Astrocyte (in vitro differentiated cells and primary cell): ENCODE measurements at regions not wholly inside any gene's neighbourhood (a gene's known extent, or its start where the extent isn't known, plus 50 kb on each side); places are given as distances from the start of the nearest gene placed in this dataset.
A peak's percentile ranks its signal among the peaks of the same experiment; 100 is the strongest.

Experiments
- DNase-seq: peaks from one replicate; pipeline ENCODE4 v3.0.0-alpha.2; 2010; ENCODE audit warnings: low read depth
- FAIRE-seq: peaks from 2 replicates; lab custom pipeline; 2011; peaks lifted over from hg19 to GRCh38; lab: Jason Lieb, UNC
- H2AFZ ChIP-seq: 2 replicates; pipeline ENCODE4 v1.6.0; 2012; ENCODE audit warnings: low read depth, low read length, inconsistent platforms
- H3K27ac ChIP-seq: 2 replicates; pipeline ENCODE4 v1.5.1; 2011; ENCODE audit warnings: low read depth, low read length, inconsistent platforms
- H3K27me3 ChIP-seq: 2 replicates; pipeline ENCODE4 v1.6.0; 2011; ENCODE audit warnings: low read length, inconsistent platforms; ENCODE audit not compliant: insufficient read depth
- H3K36me3 ChIP-seq: 2 replicates; pipeline ENCODE4 v1.5.1; 2011; ENCODE audit warnings: low read length, inconsistent platforms; ENCODE audit not compliant: insufficient read depth
- H3K4me1 ChIP-seq: 2 replicates; pipeline ENCODE4 v1.5.1; 2011; ENCODE audit warnings: low read length, inconsistent platforms; ENCODE audit not compliant: insufficient read depth
- H3K4me2 ChIP-seq: 2 replicates; pipeline ENCODE4 v1.6.0; 2012; ENCODE audit warnings: low read length, inconsistent platforms
- H3K4me3 ChIP-seq: 2 replicates; pipeline ENCODE4 v1.5.1; 2011; ENCODE audit warnings: low read depth, mild to moderate bottlenecking, low read length, inconsistent platforms; ENCODE audit not compliant: insufficient read depth
- H3K79me2 ChIP-seq: 2 replicates; pipeline ENCODE4 v1.6.0; 2012; ENCODE audit warnings: mild to moderate bottlenecking, low read length, inconsistent platforms; ENCODE audit not compliant: insufficient read depth
- H3K9ac ChIP-seq: 2 replicates; pipeline ENCODE4 v1.6.0; 2012; ENCODE audit warnings: mild to moderate bottlenecking, low read length, inconsistent platforms
- H3K9me3 ChIP-seq: 2 replicates; pipeline ENCODE4 v1.5.1; 2012; ENCODE audit warnings: low read depth, mild to moderate bottlenecking, low read length, inconsistent platforms; ENCODE audit not compliant: insufficient read depth
- H4K20me1 ChIP-seq: 2 replicates; pipeline ENCODE4 v1.6.0; 2012; ENCODE audit warnings: low read length, inconsistent platforms; ENCODE audit not compliant: insufficient read depth
- H3K27ac Mint-ChIP-seq: one replicate; pipeline ENCODE4 v1.8.0; 2021; ENCODE audit warnings: mild to moderate bottlenecking, mixed read lengths; ENCODE audit not compliant: unreplicated experiment
- H3K27me3 Mint-ChIP-seq: one replicate; pipeline ENCODE4 v1.8.0; 2021; ENCODE audit warnings: low read depth, mixed read lengths; ENCODE audit not compliant: unreplicated experiment
- H3K36me3 Mint-ChIP-seq: one replicate; pipeline ENCODE4 v1.8.0; 2021; ENCODE audit warnings: low read depth, mixed read lengths; ENCODE audit not compliant: unreplicated experiment
- H3K4me1 Mint-ChIP-seq: one replicate; pipeline ENCODE4 v1.8.0; 2021; ENCODE audit warnings: low read depth, mixed read lengths; ENCODE audit not compliant: unreplicated experiment
- H3K4me3 Mint-ChIP-seq: one replicate; pipeline ENCODE4 v1.8.0; 2021; ENCODE audit warnings: mild to moderate bottlenecking, moderate library complexity, mixed read lengths; ENCODE audit not compliant: unreplicated experiment
- H3K9me3 Mint-ChIP-seq: one replicate; pipeline ENCODE4 v1.8.0; 2021; ENCODE audit warnings: mild to moderate bottlenecking, mixed read lengths; ENCODE audit not compliant: unreplicated experiment
- CTCF ChIP-seq: IDR thresholded peaks from 2 replicates; pipeline ENCODE4 v1.5.1; 2011; ENCODE audit warnings: low read depth, mild to moderate bottlenecking, inconsistent platforms, low read length, moderate library complexity; ENCODE audit not compliant: insufficient read depth
- EZH2 ChIP-seq: IDR thresholded peaks from 2 replicates; pipeline ENCODE4 v1.6.1; 2012; ENCODE audit warnings: mild to moderate bottlenecking, low read length, inconsistent platforms; ENCODE audit not compliant: insufficient read depth

- Histone ChIP-seq H3K79me2 (no peaks in the 10 kb centered on the region), H3K27ac (no peak overlapping the region), H3K27me3 (peaks cover 16% of the 10 kb centered on the region), H3K4me3 (no peak overlapping the region), H3K9ac (no peak overlapping the region), H3K4me1 (peaks cover 15% of the 10 kb centered on the region), H3K4me2 (no peak overlapping the region), H3K36me3 (no peaks in the 10 kb centered on the region), H3K9me3 (no peaks in the 10 kb centered on the region), H4K20me1 (no peaks in the 10 kb centered on the region), H2AFZ (no peak overlapping the region)
- Mint-ChIP-seq H3K9me3 (peaks cover 16% of the 10 kb centered on the region), H3K36me3 (peaks cover 7% of the 10 kb centered on the region), H3K4me3 (no peak overlapping the region), H3K27me3 (peaks cover 27% of the 10 kb centered on the region), H3K4me1 (peaks cover 17% of the 10 kb centered on the region), H3K27ac (no peak overlapping the region)
- FAIRE-seq = no peak
- no peak for TF ChIP-seq EZH2
- DNase-seq = no peak
Measured at GRCh38 chr3:194780706-194781105, 95.0 kb downstream of the FAM43A start.

- H3K27ac Mint-ChIP-seq = no peak overlapping the region
- peaks cover 15% of the 10 kb centered on the region for H3K4me1 ChIP-seq
- no peak overlapping the region for H3K4me3 Mint-ChIP-seq
- no peak for TF ChIP-seq CTCF
- TF ChIP-seq EZH2 = no peak
- DNase-seq (no peak), FAIRE-seq (no peak)
- H4K20me1 ChIP-seq = no peaks in the 10 kb centered on the region
- peaks cover 17% of the 10 kb centered on the region for H3K4me1 Mint-ChIP-seq
- H3K36me3 ChIP-seq = no peaks in the 10 kb centered on the region
- no peak overlapping the region for H3K9ac ChIP-seq
- H3K9me3 Mint-ChIP-seq = peaks cover 18% of the 10 kb centered on the region
- no peak overlapping the region for H3K4me2 ChIP-seq
- H2AFZ ChIP-seq = no peak overlapping the region
- peaks cover 9% of the 10 kb centered on the region for H3K27me3 ChIP-seq
- H3K27me3 Mint-ChIP-seq = peaks cover 22% of the 10 kb centered on the region
- no peak overlapping the region for H3K4me3 ChIP-seq
- no peaks in the 10 kb centered on the region for H3K9me3 ChIP-seq
- peaks cover 7% of the 10 kb centered on the region for H3K36me3 Mint-ChIP-seq
- H3K79me2 ChIP-seq = no peaks in the 10 kb centered on the region
- H3K27ac ChIP-seq = no peak overlapping the region
Measured at GRCh38 chr3:194781617-194782016, 95.9 kb downstream of the FAM43A start.

GRCh38 chr3:194782698-194783404, 97.2 kb downstream of the FAM43A start:
- Mint-ChIP-seq H3K36me3 (peaks cover 7% of the 10 kb centered on the region), H3K27ac (no peak overlapping the region), H3K9me3 (peaks cover 15% of the 10 kb centered on the region), H3K4me3 (no peak overlapping the region), H3K27me3 (peaks cover 18% of the 10 kb centered on the region), H3K4me1 (peaks cover 17% of the 10 kb centered on the region)
- Histone ChIP-seq H3K27me3 (peaks cover 4% of the 10 kb centered on the region), H3K4me3 (no peak overlapping the region), H3K9ac (no peak overlapping the region), H2AFZ (peak overlapping the region; percentile 30), H3K36me3 (no peaks in the 10 kb centered on the region), H3K4me1 (peaks cover 15% of the 10 kb centered on the region), H3K4me2 (peak overlapping the region; percentile 34), H3K79me2 (no peaks in the 10 kb centered on the region), H3K9me3 (no peaks in the 10 kb centered on the region), H3K27ac (no peak overlapping the region), H4K20me1 (no peaks in the 10 kb centered on the region)
- FAIRE-seq (no peak), DNase-seq (peak; percentile 75)
- no peak for TF ChIP-seq EZH2
- no peak for TF ChIP-seq CTCF
